ENCODE measurements at regions not wholly inside any gene's neighbourhood (a gene's known extent, or its start where the extent isn't known, plus 50 kb on each side); places are given as distances from the start of the nearest gene placed in this dataset.

GRCh38 chr17:77446940-77447634, 306.3 kb downstream of the SEC14L1 start:
- peaks cover 23 to 48% (median 35%) of the 10 kb centered on the region in 4 donors for H3K4me1 ChIP-seq (ENCODE audit: control insufficient read depth in 4 of 4, insufficient read depth in 4 of 4, low read length in 3 of 4)
- no peaks in the 10 kb centered on the region for H3K36me3 ChIP-seq (ENCODE audit: control insufficient read depth in 4 of 4, insufficient read depth in 3 of 4, low read depth in 1 of 4, low read length in 3 of 4)
- no peak overlapping the region for H3K4me3 ChIP-seq (ENCODE audit: low read depth in 1 of 3, low read length in 3 of 3)
- TF ChIP-seq RXRA (IDR thresholded peaks at IDR 0.05) (no peak), HNF4G (IDR thresholded peaks at IDR 0.05) (no peak), RAD21 (IDR thresholded peaks at IDR 0.05) (no peak), FOXA1 (IDR thresholded peaks at IDR 0.05) (no peak), EGR1 (IDR thresholded peaks at IDR 0.05; ENCODE audit: low read depth in 2 of 2) (no peak), YY1 (IDR thresholded peaks at IDR 0.05) (no peak), HNF4A (conservative IDR thresholded peaks at IDR 0.05) (no peak), FOXA2 (IDR thresholded peaks at IDR 0.05) (no peak), GABPA (IDR thresholded peaks at IDR 0.05 in 1 of 2, conservative IDR thresholded peaks at IDR 0.05 in 1 of 2) (no peak), JUND (IDR thresholded peaks at IDR 0.05) (no peak), NR2F2 (IDR thresholded peaks at IDR 0.05) (no peak), ZBTB33 (IDR thresholded peaks at IDR 0.05) (no peak), TAF1 (conservative IDR thresholded peaks at IDR 0.05) (no peak)
- TF ChIP-seq, protein P1, sequence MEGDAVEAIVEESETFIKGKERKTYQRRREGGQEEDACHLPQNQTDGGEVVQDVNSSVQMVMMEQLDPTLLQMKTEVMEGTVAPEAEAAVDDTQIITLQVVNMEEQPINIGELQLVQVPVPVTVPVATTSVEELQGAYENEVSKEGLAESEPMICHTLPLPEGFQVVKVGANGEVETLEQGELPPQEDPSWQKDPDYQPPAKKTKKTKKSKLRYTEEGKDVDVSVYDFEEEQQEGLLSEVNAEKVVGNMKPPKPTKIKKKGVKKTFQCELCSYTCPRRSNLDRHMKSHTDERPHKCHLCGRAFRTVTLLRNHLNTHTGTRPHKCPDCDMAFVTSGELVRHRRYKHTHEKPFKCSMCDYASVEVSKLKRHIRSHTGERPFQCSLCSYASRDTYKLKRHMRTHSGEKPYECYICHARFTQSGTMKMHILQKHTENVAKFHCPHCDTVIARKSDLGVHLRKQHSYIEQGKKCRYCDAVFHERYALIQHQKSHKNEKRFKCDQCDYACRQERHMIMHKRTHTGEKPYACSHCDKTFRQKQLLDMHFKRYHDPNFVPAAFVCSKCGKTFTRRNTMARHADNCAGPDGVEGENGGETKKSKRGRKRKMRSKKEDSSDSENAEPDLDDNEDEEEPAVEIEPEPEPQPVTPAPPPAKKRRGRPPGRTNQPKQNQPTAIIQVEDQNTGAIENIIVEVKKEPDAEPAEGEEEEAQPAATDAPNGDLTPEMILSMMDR (IDR thresholded peaks at IDR 0.05; ENCODE audit: low read depth, low read length, missing input control): no peak
- TF ChIP-seq, protein P2, sequence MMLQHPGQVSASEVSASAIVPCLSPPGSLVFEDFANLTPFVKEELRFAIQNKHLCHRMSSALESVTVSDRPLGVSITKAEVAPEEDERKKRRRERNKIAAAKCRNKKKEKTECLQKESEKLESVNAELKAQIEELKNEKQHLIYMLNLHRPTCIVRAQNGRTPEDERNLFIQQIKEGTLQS (IDR thresholded peaks at IDR 0.05): no peak
- TF ChIP-seq, protein P3, sequence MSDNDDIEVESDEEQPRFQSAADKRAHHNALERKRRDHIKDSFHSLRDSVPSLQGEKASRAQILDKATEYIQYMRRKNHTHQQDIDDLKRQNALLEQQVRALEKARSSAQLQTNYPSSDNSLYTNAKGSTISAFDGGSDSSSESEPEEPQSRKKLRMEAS (IDR thresholded peaks at IDR 0.05): no peak
- WGBS: 84% methylated on average over 20 of the region's 20 CpGs
- no peak for DNase-seq (ENCODE audit: low spot score)
- H3K27me3 ChIP-seq (ENCODE audit: control insufficient read depth in 4 of 4, insufficient read depth in 4 of 4, low read length in 3 of 4): no peaks in the 10 kb centered on the region
- H3K9ac ChIP-seq (ENCODE audit: low read depth in 1 of 2, low read length in 2 of 2): no peak overlapping the region
- H3K9me3 ChIP-seq (ENCODE audit: control insufficient read depth in 4 of 4, low read length in 3 of 4): no peaks in the 10 kb centered on the region
- no peak overlapping the region for H3K27ac ChIP-seq (ENCODE audit: low read depth in 1 of 2, low read length in 2 of 2)

- Histone ChIP-seq H3K9ac (ENCODE audit: low read depth in 1 of 2, low read length in 2 of 2) (no peak overlapping the region), H3K4me3 (ENCODE audit: low read depth in 1 of 3, low read length in 3 of 3) (no peak overlapping the region), H3K36me3 (ENCODE audit: control insufficient read depth in 4 of 4, insufficient read depth in 3 of 4, low read depth in 1 of 4, low read length in 3 of 4) (no peaks in the 10 kb centered on the region), H3K4me1 (ENCODE audit: control insufficient read depth in 4 of 4, insufficient read depth in 4 of 4, low read length in 3 of 4) (peaks cover 41 to 69% (median 49%) of the 10 kb centered on the region in 4 donors), H3K9me3 (ENCODE audit: control insufficient read depth in 4 of 4, low read length in 3 of 4) (no peaks in the 10 kb centered on the region), H3K27ac (ENCODE audit: low read depth in 1 of 2, low read length in 2 of 2) (peak overlapping the region; percentile 65 to 77), H3K27me3 (ENCODE audit: control insufficient read depth in 4 of 4, insufficient read depth in 4 of 4, low read length in 3 of 4) (no peaks in the 10 kb centered on the region)
- WGBS: 69% methylated on average over 9 of the region's 9 CpGs
- no peak for DNase-seq (ENCODE audit: low spot score)
- no peak for TF ChIP-seq GABPA (IDR thresholded peaks at IDR 0.05 in 1 of 2, conservative IDR thresholded peaks at IDR 0.05 in 1 of 2)
- TF ChIP-seq RXRA (IDR thresholded peaks at IDR 0.05): no peak
- no peak for TF ChIP-seq ZBTB33 (IDR thresholded peaks at IDR 0.05)
- no peak for TF ChIP-seq YY1 (IDR thresholded peaks at IDR 0.05)
- TF ChIP-seq NR2F2 (IDR thresholded peaks at IDR 0.05): no peak
- TF ChIP-seq TAF1 (conservative IDR thresholded peaks at IDR 0.05): no peak
- TF ChIP-seq HNF4G (IDR thresholded peaks at IDR 0.05): no peak
- no peak for TF ChIP-seq REST (IDR thresholded peaks at IDR 0.05)
- TF ChIP-seq EGR1 (IDR thresholded peaks at IDR 0.05; ENCODE audit: low read depth in 2 of 2): no peak
- no peak for TF ChIP-seq JUND (IDR thresholded peaks at IDR 0.05)
- TF ChIP-seq, protein P3 (IDR thresholded peaks at IDR 0.05): no peak
- no peak for TF ChIP-seq RAD21 (IDR thresholded peaks at IDR 0.05)
- TF ChIP-seq, protein P1 (IDR thresholded peaks at IDR 0.05; ENCODE audit: low read depth, low read length, missing input control): no peak
These were observed 308.7 kb downstream of the SEC14L1 start for GRCh38 chr17:77449373-77449907.

Data from liver (tissue), 8 donors.